ENCODE measurements at regions not wholly inside any gene's neighbourhood (a gene's known extent, or its start where the extent isn't known, plus 50 kb on each side); places are given as distances from the start of the nearest gene placed in this dataset.

- no peak for DNase-seq
These were observed 716.1 kb downstream of the QKI start for GRCh38 chr6:164130585-164130984.

GRCh38 chr6:164130151-164130550 lies 715.6 kb downstream of the QKI start:
- no peak for DNase-seq

- DNase-seq, result no peak
These were observed 714.7 kb downstream of the QKI start for GRCh38 chr6:164129218-164129617.

DNA sequence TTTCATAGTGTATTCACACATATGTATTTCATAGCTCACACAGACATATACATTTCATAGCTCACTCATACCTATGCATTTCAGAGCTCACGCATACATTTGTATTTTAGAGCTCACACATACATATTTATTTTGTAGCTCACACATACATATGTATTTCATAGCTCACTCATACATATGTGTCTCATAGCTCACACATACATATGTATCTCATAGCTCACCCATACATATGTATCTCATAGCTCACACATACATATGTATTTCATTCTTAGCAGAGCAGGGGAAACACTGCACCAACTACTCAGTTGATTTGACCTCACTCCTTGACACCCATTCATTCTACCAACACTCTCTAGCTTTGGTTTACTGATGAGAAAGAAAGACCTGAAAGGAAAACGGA lies 713.6 kb downstream of the QKI start:
- DNase-seq, result no peak

DNA sequence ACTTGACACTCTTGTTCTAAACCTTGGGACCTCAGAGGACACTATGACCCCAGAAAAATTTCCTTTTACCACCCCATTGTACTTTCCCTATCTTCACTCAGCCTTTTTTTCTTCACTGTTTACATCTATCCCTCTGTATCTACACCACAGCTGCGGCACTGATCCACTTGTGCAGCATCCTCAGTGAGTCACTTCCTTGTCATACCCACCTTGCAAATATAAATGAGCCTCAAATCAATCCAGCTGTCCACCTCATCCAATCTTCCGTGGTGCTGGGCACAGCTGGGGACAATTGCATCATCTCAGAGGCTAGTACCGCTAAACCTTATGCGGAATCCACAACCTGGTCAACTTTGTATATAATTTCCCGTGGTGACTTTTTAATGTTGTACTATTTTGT lies 710.5 kb downstream of the QKI start:
- DNase-seq, result no peak

DNA sequence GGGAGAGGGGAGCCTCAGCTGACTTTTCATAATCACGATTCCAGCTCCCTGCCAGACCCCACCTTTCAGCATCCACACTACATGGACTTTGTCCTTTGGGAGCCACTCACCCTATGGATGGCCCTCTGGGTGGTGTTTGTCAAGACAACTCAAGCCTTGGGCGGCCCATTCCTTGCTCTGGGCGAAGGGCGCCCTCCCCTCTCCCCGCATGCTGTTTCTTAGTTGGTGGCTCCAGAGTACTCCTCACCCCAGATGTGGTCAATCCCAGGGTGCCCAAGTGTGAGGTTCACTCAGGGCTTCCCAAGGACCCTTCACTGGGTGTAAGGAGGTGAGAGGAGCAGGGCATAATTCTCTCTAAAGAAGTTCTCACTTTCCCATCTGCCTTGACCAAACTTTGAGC lies 710.0 kb downstream of the QKI start:
- no peak for DNase-seq

GRCh38 chr6:164122109-164122508 lies 707.6 kb downstream of the QKI start:
- no peak for DNase-seq

GRCh38 chr6:164121527-164121926 lies 707.0 kb downstream of the QKI start:
- DNase-seq, result no peak

DNA sequence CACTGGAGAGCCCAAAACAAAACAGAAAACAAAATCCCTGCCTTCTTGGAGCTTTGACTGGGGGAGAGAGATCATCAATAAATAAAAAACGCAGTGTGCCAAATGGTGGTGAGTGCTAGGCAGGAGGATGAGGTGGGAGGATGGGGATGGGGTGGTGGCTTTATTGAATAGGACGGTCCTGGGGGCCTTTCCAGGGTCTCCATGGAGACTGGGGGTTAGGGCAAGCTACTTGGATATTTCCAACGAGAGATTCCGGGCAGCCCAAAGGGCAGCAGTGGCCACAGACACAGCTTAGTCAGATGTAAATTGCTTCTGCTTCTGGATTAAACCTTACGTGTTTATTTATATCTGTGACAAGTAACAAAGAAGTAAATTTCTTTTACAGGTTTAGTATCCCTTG lies 700.1 kb downstream of the QKI start:
- DNase-seq, result no peak

- DNase-seq, result no peak
These were observed 699.5 kb downstream of the QKI start for GRCh38 chr6:164114051-164114450.

- DNase-seq, result no peak
These were observed 699.1 kb downstream of the QKI start for GRCh38 chr6:164113637-164114036.

GRCh38 chr6:164109770-164110140 lies 695.2 kb downstream of the QKI start:
- DNase-seq, result no peak

DNA sequence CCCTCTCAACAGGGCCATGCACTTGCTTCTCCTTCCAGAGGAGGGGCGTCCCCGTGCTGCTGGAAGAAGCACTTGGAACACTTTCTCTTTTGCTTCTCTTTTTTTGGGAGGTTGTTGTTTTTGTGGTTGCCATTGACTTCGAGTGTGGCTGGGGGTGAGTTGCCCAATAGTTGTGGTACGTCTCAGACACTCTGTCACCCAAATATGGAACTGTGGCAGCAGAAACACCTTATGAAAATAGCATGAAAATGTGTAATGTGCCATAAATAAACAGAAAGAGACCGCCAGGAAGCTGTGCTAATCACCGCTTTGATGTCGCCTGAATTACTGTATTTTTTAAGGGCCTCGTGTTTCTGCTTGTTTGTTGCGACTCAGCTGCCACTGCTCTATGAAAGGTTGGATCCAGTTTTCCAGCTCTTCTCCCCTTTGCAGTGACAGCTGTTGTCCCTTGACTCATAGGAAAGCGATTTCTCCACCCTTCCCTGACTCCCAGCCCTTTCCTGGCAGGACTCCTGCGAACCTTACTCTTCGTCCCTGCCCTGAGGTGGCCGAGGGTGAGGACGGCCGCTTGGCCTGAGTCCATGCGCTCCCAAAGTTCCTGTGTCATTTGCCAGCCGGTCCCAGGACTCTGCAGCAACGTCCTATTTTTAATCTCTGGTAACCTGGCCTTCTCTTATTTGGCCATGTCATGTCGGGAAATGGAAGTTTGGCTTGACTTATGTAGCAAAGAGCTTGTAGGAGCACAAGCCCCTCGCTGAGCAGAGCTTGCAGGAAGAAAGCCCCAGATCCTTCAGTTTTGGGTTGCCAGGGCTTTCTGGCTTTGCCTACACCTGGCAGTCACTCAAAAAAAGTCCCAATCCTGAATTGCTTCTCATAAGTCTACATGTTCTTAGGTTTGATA lies 694.6 kb downstream of the QKI start:
- DNase-seq, result no peak

DNA sequence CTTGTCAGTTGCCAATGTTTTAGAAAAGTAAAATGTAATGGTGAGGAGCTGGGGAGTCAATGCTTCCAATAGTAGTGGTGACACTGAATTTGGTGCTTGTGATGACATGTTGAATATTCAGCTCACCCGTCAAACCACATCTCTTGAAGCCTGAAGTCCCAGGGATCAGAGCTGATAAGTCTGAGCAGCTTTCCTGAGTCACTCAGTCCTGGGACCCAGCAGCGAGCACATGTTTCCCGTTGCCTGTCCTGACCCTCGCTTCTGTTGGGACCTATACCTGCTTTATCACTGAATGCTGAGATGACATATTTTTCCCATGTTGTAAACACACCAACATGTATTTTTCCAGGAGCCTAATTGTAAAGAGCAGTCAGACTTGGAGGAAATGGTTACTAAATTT lies 693.6 kb downstream of the QKI start:
- no peak for DNase-seq

DNA sequence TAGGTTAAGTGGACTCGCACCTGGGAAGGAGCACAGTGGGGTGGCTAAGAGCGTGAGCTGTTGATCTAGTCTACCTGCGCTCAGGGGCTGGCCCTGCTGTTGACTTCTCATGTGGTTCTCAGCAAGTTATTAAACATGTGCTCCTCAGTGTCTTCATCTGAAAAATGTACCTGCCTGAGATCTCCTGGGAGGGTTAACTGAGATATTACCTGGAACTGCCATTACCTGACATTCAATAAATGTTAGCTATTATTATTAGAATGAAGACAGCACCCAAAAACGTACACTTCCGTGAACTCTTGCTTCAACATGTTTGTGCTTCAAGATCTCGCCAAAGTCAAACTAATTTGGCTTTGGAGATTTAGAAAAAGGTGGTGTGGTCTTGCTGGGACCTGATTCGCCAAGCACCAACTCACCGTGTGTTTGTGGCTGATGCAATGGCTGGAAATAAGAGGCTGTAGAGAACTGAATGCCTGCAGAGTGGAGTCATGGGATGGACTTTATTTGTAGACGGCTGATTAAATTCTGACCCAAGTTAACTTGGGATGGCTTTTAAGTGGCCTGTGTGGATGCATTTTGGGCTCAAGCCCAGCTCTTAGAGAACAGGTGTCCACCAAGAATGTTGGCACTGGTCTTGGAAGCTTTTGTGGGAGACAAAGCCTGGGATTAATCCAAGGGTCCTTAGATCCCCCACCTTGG lies 692.9 kb downstream of the QKI start:
- no peak for DNase-seq

- no peak for DNase-seq
These were observed 691.8 kb downstream of the QKI start for GRCh38 chr6:164106345-164106769.

GRCh38 chr6:164105705-164106104 lies 691.2 kb downstream of the QKI start:
- DNase-seq, result no peak

DNA sequence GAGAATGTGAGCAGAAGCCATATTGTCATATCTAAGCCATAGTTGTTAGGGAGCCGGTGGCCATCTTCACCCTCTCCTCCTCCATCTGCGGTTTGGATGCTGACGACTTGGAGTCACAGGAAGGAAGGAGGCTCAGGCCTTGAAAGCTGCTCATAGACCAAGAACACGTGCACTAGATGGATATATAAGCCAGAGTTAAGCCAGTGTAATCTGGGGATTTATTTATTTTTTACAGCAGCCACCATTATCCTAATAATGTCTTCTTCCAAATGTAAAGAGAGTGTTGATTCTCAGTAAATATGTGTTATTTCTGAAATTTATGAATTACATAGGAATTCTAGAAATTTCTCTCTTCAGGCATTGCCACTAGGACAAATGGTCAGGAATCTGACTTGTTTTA lies 689.9 kb downstream of the QKI start:
- no peak for DNase-seq

GRCh38 chr6:164102693-164103092 lies 688.2 kb downstream of the QKI start:
- DNase-seq, result no peak

DNA sequence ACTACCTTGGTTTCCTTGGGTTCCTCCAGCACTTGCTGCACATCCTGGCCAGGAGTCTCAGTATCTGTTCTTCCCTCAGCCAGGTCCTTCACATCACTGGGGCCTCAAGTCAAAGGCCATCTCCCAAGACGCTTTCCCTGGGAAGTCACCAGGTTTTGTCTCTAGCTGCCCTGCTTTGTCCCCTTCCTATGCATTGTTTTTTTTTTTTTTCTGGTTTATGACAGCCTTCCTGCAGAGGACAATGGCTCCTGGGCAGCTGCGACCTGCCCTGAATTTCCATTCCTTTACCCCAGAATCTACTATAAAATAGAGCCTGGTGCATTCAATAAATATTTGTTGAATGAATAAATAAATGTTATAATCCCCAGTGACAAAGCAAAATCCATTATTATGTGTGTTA lies 687.3 kb downstream of the QKI start:
- no peak for DNase-seq

GRCh38 chr6:164099269-164099865 lies 684.8 kb downstream of the QKI start:
- DNase-seq, result no peak

DNA sequence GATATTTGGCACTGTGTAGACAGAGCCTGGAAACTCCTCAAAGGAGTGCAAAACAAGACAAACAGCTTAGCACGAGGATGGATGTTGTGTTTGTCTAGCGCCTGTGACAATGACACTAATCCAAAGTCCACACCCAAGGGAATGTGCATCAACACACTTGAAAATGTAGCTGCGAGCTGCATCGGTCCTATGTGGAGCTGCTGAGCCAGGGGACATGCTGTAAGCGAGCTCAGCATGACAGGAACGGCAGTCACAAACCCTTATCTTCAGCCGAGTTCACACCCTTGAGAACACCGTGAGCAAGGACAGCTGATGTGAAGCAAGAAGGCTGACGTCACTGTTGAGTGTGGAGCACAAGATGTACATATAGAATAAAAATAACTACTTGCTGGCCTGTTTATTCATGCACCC lies 684.3 kb downstream of the QKI start:
- DNase-seq, result no peak

GRCh38 chr6:164097551-164098398 lies 683.3 kb downstream of the QKI start:
- no peak for DNase-seq

Data from activated effector memory CD4-positive, alpha-beta T cell treated with Interleukin-2 at 50 U/mL for 16 hours (primary cell).